Left ventricle myocardium superior (tissue), 1 donor: ENCODE measurements at regions not wholly inside any gene's neighbourhood (a gene's known extent, or its start where the extent isn't known, plus 50 kb on each side); places are given as distances from the start of the nearest gene placed in this dataset.
"Not testable (repeated sequence)": the region's sequence is repeated elsewhere in the genome, so short reads cannot be mapped to it uniquely, and the experiment has no call there.

ENCODE experiments used
- ATAC-seq: fragments of 200-7000 bp; cut with Tn5 transposase; one replicate; pipeline ENCODE4 v1.9.1; 2020; ENCODE audit warnings: mild to moderate bottlenecking, moderate library complexity
- DNase-seq: peaks from one replicate; pipeline ENCODE4 v3.0.0-alpha.2; 2020
- intact Hi-C: fragments of 100-400 bp; cut with micrococcal nuclease; formaldehyde crosslinking; loops from one replicate; pipeline ENCODE4 v1.11.0; 2022
- donor health status: DM: no; HTN: yes; CAD: no; lungs with severe emphysema.

- intact Hi-C loops = no loop called here
- DNase-seq (no peak), ATAC-seq (no peak)
These were observed 535.8 kb downstream of the TENT5A start for GRCh38 chr6:81216668-81217067.

GRCh38 chr6:81215092-81215432 lies 537.4 kb downstream of the TENT5A start:
- intact Hi-C loops = no loop called here
- DNase-seq = no peak
- ATAC-seq = no peak

DNA sequence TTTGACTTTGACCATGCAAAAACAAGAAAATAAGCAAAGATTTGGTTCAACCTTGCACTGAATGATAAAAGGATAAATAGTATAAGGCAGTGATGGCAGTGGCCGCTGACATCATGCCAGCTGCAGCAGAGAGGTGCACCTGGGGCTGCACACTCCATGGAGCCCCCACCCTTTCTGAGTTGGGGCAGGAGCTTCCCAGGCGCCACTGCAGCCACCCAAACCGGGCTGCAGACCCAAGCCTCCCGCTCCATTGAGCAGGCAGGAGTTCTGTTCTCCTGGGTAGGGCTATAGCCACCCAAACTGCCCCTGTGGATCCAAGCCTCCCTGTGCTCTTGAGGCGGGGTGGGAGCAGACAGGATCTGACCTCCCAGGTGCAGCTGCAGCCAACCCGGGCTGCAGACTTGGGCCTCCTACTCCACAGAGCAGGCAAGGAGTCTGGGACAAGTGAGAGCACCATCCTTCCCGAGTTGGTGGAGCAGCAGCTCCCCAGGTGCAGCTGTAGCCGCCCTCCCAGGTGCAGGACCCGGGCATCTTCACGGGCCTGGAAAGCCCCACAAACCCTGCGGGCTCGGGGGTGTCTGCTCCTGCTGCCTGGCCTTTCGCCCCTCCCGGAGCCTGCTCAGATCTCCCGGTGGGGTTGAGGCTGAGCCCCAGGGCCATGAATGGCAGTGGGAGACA lies 537.9 kb downstream of the TENT5A start:
- intact Hi-C loops = no loop called here
- no peak for ATAC-seq
- no peak for DNase-seq

DNA sequence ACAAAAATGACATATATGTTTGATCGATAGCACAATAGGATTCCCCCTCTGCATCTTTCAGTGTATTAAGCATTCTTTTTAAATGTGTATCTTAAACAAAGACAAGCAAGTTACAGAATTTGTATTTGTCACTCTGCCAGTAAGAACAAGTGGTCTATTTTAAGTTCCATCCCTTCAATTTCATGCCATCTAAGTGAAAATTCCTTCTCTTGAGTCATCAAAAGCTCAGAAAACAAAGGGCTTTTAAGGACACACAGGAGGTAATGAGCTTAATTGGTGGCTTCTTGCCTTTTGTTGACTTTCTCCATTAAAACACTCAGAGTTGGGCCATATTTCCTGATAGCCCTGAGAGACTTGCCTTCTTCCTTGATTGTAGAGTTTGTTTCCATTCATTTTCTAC lies 547.8 kb downstream of the TENT5A start:
- intact Hi-C loops = no loop called here

GRCh38 chr6:81194374-81194773 lies 558.1 kb downstream of the TENT5A start:
- intact Hi-C loops = no loop called here
- DNase-seq (no peak), ATAC-seq (no peak)

More for the DNA sequence above, 547.8 kb downstream of the TENT5A start:
- ATAC-seq (no peak), DNase-seq (no peak)

- DNase-seq = peak; percentile 20
- intact Hi-C loops = no loop called here
- ATAC-seq = peak; percentile 95
These were observed 580.3 kb downstream of the TENT5A start for GRCh38 chr6:81172056-81172740.

GRCh38 chr6:81169166-81169565 lies 583.3 kb downstream of the TENT5A start:
- no peak for ATAC-seq

DNA sequence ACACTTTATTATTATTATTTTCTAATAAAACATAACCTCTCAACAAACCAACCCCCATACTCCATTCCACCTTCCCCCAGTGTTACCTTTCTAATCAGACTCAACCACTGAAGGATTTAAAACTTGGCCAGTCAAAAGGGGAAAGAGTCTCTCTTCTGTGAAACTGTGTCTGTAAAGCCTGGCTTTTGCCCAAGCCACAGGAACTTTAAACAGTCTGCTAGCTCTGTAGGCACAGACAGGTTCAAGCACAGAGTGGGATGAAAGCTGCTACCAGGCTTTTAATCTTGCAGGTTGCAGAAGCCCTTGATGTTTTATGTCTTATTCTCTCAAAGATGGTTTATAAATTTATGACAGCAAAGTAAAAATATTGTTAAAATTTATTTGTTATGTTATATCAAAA lies 585.7 kb downstream of the TENT5A start:
- DNase-seq = no peak
- intact Hi-C loops = no loop called here
- no peak for ATAC-seq

More at GRCh38 chr6:81169166-81169565, 583.3 kb downstream of the TENT5A start:
- intact Hi-C loops = no loop called here
- no peak for DNase-seq

DNA sequence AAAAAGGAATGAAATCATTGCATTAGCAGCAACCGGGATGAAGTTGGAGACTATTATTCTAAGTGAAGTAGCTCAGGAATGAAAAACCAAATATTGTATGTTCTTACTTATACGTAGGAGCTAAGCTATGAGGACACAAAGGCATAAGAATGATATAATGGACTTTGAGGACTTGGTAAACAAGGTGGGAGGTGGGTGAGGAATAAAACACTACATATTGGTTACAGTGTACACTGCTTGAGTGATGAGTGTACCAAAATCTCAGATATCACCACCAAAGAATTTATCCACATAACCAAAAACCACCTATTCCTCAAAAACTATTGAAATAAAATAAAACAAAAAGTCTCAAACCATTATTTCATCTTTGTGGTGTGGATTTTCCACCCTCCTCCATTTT lies 593.5 kb downstream of the TENT5A start:
- ATAC-seq (no peak), DNase-seq (no peak)
- intact Hi-C loops = no loop called here

GRCh38 chr6:81148751-81149150 lies 603.7 kb downstream of the TENT5A start:
- intact Hi-C loops = no loop called here
- no peak for DNase-seq
- no peak for ATAC-seq

- DNase-seq (no peak), ATAC-seq (no peak)
- intact Hi-C loops = no loop called here
These were observed 607.0 kb downstream of the TENT5A start for GRCh38 chr6:81145506-81145905.

DNA sequence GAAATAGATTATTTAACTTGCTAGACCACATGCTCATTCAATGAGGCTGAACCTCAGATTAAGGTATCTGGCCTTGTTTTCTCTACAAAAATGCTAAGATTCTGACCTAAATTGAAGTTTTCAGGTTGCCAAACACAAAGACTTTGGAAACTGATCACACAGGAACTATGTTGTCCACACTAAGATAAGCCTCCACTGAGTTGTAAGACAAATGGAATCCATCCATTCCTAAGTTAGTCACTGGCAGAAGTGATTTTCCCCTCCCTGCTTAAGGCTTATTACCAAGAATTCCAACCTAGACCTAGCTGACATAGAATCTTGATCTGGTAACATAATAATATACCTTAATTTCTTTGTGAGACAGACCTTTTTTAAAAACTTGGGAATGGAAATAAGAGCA lies 608.1 kb downstream of the TENT5A start:
- intact Hi-C loops = no loop called here
- ATAC-seq (no peak), DNase-seq (no peak)

DNA sequence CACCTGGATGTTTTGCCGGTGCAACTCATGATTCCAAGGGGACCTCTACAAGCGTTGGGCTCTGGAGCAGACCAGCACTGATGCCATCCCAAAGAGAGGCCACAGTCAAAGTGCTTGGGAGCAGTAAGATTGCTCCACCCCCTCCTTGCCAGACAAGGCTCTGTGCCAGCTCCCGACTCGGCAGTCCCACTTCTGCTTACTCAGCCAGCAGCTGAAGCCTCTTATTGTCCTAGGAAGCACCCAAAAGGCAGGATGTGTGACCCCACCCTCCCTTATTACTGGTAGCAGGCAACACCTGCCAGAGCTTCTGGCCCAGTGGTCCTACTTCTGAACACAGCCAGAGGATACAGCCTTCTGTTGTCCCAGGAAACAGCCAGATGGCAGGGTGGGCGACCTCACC lies 614.2 kb downstream of the TENT5A start:
- no peak for ATAC-seq
- DNase-seq = peak; percentile 19
- intact Hi-C loops = no loop called here

DNA sequence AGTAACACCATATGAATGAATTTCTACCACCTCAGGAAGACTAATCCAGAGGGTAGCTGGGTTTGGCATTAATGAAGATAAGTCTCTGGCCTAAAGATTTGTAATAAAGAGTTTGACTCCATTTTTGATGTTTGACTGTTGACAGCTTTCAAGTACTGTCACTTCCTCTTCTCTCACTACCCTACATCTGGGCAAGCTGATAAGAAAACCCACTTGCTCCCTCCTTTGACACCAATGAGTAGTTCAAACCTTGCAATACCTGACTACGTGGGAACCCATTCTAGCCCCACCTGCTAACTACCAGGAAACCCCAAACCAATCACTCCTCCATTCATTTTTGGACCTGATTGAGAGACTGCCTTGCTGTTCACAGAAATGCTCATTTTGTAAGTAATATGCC lies 621.5 kb downstream of the TENT5A start:
- DNase-seq (no peak), ATAC-seq (no peak)
- intact Hi-C loops = no loop called here

- intact Hi-C loops = no loop called here
- ATAC-seq (no peak), DNase-seq (no peak)
These were observed 622.4 kb downstream of the TENT5A start for GRCh38 chr6:81130061-81130460.

GRCh38 chr6:81128671-81129070 lies 623.8 kb downstream of the TENT5A start:
- intact Hi-C loops = no loop called here
- DNase-seq = no peak
- ATAC-seq = no peak

DNA sequence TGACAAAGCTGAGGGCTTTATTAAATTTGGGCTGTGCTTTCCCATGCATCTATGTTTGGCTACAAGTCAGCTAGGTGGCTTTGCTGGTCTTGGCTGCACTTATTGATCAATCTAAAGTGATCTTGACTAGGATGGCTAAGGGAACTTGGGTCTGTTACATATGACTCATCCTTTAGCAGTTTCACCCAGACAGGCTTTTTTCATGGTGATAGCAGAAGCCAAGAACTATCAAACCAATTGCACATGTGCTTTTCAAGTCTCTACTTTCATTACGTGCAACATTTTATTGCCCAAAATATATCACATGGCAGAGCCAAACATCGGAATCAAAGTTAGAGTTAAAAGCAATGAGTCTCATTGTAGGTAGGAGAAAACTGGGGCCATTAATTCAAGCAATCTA lies 626.3 kb downstream of the TENT5A start:
- ATAC-seq (no peak), DNase-seq (no peak)
- intact Hi-C loops = no loop called here

- intact Hi-C loops = no loop called here
- no peak for DNase-seq
- no peak for ATAC-seq
These were observed 632.2 kb downstream of the TENT5A start for GRCh38 chr6:81120280-81120679.

DNA sequence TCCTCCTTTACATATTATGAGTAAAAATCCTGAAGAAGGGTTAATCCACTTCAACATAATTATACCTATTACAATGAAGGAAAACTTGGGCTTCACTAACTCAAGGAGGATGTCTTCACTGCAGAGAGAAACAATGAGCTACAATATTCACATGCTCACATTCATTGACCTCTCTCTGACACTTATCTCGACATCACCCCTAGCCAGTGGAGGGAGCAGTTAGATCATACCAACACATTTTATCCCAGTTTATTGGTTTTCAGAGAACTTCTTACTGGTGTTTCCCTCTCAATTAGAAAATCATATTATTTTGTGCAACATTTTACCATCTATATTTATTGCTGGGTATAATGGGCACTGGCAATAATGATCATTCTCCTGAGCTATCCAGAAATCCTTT lies 646.5 kb downstream of the TENT5A start:
- ATAC-seq (no peak), DNase-seq (no peak)
- intact Hi-C loops = no loop called here

GRCh38 chr6:81098109-81098814 lies 654.2 kb downstream of the TENT5A start:
- intact Hi-C loops = no loop called here
- DNase-seq (no peak), ATAC-seq (no peak)

- ATAC-seq, intact Hi-C loops, DNase-seq: not testable (repeated sequence)
These were observed 656.0 kb downstream of the TENT5A start for GRCh38 chr6:81096464-81096863.
